ENCODE measurements at regions not wholly inside any gene's neighbourhood (a gene's known extent, or its start where the extent isn't known, plus 50 kb on each side); places are given as distances from the start of the nearest gene placed in this dataset.

DNA sequence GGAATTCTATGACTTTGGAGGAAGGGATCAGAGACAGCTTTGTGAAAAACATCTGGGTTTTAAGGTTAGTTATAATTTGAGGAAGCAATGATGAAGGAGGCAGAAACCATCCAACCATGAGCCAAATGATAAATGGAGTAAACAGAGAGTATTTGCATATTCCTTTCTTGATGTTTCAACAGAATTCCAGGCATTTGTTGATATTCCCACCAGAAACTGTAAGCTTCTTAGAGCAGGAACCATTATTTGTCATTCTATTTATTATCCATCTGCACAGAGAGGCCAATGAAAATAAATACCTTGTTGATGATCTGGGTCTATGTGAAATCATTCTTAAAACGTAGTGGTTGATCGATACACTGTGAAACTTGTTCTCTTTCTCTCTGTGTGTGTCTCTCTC lies 715.3 kb downstream of the INHBA start:
- no peaks in the 10 kb centered on the region for H3K9me3 ChIP-seq (ENCODE audit: low read depth)
- TF ChIP-seq, protein P1, sequence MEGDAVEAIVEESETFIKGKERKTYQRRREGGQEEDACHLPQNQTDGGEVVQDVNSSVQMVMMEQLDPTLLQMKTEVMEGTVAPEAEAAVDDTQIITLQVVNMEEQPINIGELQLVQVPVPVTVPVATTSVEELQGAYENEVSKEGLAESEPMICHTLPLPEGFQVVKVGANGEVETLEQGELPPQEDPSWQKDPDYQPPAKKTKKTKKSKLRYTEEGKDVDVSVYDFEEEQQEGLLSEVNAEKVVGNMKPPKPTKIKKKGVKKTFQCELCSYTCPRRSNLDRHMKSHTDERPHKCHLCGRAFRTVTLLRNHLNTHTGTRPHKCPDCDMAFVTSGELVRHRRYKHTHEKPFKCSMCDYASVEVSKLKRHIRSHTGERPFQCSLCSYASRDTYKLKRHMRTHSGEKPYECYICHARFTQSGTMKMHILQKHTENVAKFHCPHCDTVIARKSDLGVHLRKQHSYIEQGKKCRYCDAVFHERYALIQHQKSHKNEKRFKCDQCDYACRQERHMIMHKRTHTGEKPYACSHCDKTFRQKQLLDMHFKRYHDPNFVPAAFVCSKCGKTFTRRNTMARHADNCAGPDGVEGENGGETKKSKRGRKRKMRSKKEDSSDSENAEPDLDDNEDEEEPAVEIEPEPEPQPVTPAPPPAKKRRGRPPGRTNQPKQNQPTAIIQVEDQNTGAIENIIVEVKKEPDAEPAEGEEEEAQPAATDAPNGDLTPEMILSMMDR (IDR thresholded peaks at IDR 0.05; ENCODE audit: low read depth, low read length) = no peak
- H3K36me3 ChIP-seq = no peaks in the 10 kb centered on the region
- H3K4me1 ChIP-seq (ENCODE audit: low read depth) = peaks cover 23% of the 10 kb centered on the region
- DNase-seq (ENCODE audit: low read depth in 1 of 2, low spot score in 1 of 2) = no peak
- no peak overlapping the region for H3K4me3 ChIP-seq
- H3K27ac ChIP-seq = no peak overlapping the region
- no peaks in the 10 kb centered on the region for H3K27me3 ChIP-seq

DNA sequence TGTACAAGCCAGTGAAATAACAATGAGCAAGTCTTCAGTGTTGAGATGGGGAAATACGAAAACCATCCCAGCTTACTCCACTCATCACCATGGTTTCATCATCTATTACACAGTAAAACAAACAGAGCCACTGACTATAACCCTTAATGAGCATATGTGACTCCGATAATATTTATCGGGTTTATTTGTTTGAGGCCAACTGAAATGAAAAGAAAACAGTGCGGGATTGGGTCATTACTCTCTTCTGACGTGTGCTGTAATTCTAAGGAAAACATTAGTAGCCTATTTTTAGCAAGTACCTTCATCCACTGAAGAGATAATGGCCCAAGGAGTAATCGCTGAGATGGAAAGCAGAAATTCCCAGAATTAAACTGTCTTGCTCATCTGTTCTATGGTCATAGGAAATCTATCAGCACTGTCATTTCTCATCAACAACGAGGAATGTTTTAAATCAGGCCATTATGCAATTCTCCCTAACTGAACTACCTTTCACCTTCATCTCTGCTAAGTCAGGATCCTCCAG lies 716.5 kb downstream of the INHBA start:
- TF ChIP-seq, protein P1 (IDR thresholded peaks at IDR 0.05; ENCODE audit: low read depth, low read length) = no peak
- H3K36me3 ChIP-seq = no peaks in the 10 kb centered on the region
- DNase-seq (ENCODE audit: low read depth in 1 of 2, low spot score in 1 of 2) = peak in 1 of 2 donors; percentile 92
- no peaks in the 10 kb centered on the region for H3K9me3 ChIP-seq (ENCODE audit: low read depth)
- H3K4me1 ChIP-seq (ENCODE audit: low read depth) = peaks cover 23% of the 10 kb centered on the region
- no peak overlapping the region for H3K4me3 ChIP-seq
- H3K27me3 ChIP-seq = no peaks in the 10 kb centered on the region
- no peak overlapping the region for H3K27ac ChIP-seq

DNA sequence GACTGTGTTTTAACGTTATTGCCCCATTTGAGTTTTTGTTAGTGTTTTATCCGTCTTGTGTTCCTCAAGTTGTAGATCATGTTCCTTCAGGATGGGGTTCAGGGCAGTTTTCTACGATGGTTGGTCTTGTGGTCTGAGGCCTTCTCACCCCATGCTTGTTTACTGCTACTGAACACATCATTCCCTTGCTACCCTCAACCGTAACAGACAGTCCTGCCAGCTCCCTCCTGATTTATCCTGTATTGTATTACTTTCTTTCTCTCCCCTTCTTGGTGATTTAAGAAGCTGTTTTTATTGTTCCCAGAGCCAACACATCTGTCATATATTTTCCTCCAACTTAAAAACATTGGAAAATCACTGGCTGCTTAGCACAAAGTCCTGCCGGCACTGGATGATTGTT lies 719.8 kb downstream of the INHBA start:
- no peak for DNase-seq (ENCODE audit: low read depth in 1 of 2, low spot score in 1 of 2)

DNA sequence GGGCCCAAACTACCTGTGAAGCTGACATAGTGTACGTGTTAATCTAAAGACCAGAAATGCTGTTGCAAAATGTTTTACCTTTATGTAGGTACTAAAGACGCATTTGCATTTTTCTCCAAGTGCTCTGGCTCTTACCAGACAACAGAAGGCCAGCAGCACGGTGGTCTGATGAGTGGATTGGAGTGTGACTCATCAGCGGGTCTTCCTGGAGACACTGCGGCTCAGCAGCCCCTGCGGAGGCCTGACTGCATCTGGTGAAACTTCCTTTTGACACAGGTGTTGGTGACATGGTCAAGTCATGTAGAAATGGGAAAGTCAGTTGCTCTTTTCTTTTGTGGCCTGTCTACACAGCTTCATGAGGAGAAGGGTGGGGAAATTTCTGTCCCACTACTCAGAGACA lies 723.6 kb downstream of the INHBA start:
- no peak overlapping the region for H3K27ac ChIP-seq
- TF ChIP-seq, protein P1 (IDR thresholded peaks at IDR 0.05; ENCODE audit: low read depth, low read length) = no peak

More for the DNA sequence above, 719.8 kb downstream of the INHBA start:
- H3K36me3 ChIP-seq = no peaks in the 10 kb centered on the region
- peaks cover 30% of the 10 kb centered on the region for H3K4me1 ChIP-seq (ENCODE audit: low read depth)
- no peak overlapping the region for H3K27ac ChIP-seq
- H3K9me3 ChIP-seq (ENCODE audit: low read depth) = no peaks in the 10 kb centered on the region
- no peaks in the 10 kb centered on the region for H3K27me3 ChIP-seq
- H3K4me3 ChIP-seq = no peak overlapping the region
- TF ChIP-seq, protein P1 (IDR thresholded peaks at IDR 0.05; ENCODE audit: low read depth, low read length) = no peak

DNA sequence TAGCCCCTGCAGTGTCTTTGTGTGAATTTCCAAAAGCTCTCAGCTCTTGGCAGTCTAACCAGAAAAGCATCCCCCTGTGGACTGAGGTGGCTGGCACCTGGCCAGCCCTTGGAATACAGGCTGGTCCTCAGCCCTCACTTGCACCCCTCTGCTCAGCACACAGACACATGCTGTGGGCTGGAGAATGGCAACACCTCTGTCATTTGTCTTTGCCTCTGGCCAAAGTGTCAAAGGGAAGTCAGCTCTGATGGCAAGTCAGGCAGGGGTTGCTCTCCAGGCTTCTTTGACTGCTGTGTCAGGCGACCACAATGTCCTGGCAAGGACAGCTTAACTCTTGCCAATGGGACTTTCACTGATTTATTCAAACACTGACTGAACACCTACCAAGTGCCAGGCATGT lies 724.8 kb downstream of the INHBA start:
- peak in 1 of 2 donors; percentile 10 for DNase-seq (ENCODE audit: low read depth in 1 of 2, low spot score in 1 of 2)
- H3K4me3 ChIP-seq = no peak overlapping the region
- TF ChIP-seq, protein P1 (IDR thresholded peaks at IDR 0.05; ENCODE audit: low read depth, low read length) = no peak
- H3K9me3 ChIP-seq (ENCODE audit: low read depth) = no peaks in the 10 kb centered on the region
- no peak overlapping the region for H3K27ac ChIP-seq
- no peaks in the 10 kb centered on the region for H3K27me3 ChIP-seq
- peaks cover 13% of the 10 kb centered on the region for H3K4me1 ChIP-seq (ENCODE audit: low read depth)
- H3K36me3 ChIP-seq = no peaks in the 10 kb centered on the region

More for the DNA sequence above, 723.6 kb downstream of the INHBA start:
- Histone ChIP-seq H3K27me3 (no peaks in the 10 kb centered on the region), H3K9me3 (ENCODE audit: low read depth) (no peaks in the 10 kb centered on the region), H3K4me3 (no peak overlapping the region), H3K4me1 (ENCODE audit: low read depth) (peaks cover 7% of the 10 kb centered on the region), H3K36me3 (no peaks in the 10 kb centered on the region)
- no peak for DNase-seq (ENCODE audit: low read depth in 1 of 2, low spot score in 1 of 2)
